ENCODE measurements at regions not wholly inside any gene's neighbourhood (a gene's known extent, or its start where the extent isn't known, plus 50 kb on each side); places are given as distances from the start of the nearest gene placed in this dataset.

DNA sequence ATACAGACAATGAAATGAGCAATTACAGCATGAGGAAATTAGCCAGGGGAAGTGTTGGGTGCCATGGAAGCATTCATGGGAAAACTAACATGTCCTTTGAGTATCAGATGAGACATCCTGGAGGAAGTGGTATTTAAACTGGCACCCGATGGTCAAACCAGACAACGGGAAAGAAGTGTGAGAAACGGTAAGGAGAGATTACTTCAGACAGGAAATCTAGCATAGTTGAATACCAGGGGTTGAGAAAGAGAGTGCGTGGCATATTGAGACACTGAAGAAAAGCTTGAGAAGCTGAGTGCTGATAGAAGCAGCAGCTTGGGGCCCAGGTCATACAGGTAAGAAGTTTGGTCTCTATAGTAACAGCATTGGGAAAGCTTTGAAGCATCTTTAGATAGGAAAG, 175.3 kb downstream of the C11orf87 start:
- DNase-seq (ENCODE audit: low spot score) (no peak), ATAC-seq (ENCODE audit: low FRiP score) (no peak)
- TF ChIP-seq, protein P1, sequence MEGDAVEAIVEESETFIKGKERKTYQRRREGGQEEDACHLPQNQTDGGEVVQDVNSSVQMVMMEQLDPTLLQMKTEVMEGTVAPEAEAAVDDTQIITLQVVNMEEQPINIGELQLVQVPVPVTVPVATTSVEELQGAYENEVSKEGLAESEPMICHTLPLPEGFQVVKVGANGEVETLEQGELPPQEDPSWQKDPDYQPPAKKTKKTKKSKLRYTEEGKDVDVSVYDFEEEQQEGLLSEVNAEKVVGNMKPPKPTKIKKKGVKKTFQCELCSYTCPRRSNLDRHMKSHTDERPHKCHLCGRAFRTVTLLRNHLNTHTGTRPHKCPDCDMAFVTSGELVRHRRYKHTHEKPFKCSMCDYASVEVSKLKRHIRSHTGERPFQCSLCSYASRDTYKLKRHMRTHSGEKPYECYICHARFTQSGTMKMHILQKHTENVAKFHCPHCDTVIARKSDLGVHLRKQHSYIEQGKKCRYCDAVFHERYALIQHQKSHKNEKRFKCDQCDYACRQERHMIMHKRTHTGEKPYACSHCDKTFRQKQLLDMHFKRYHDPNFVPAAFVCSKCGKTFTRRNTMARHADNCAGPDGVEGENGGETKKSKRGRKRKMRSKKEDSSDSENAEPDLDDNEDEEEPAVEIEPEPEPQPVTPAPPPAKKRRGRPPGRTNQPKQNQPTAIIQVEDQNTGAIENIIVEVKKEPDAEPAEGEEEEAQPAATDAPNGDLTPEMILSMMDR (IDR thresholded peaks at IDR 0.05), result no peak

DNA sequence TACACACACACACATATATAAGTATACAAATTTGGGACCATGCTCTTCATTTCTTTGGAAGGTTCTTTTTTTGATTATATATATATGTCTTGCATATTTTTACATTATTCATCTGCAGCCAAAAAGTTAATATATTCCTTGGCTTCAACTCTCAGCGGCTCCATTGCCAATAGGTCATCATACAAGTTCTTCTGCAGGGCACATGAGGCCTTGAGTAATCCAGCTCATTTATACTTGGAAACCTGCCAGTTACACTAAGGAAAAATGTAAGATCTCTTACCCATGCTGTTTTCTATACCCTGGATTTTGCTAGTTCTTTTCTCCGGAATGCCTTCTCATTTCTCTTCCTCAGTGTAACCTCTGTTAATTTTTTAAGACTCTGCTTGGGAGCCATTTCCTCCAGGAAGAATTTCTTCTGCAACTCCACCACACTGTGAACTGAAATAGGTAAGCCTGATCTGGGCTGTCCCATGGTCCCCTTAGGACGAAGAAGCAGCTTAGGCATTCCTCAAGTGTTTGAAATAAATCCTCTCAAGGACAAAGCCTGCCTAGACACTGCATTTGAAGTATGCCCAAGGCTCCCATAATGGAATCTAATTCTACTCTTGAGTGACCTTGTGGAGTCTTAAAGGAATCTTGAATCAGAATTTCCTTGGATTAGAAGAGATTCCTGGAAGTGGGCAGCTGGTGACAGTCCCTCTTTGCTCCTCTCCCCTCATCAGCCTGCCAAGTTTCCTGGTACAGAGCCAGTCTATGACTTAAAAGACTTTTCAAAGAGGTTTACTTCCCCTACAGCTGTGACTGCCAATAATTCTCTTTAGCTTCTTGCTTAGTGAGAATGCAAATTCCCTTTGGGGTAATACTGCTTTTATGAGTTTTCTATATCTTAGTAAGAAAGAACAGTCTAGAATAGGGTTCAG, 182.8 kb downstream of the C11orf87 start:
- ATAC-seq (ENCODE audit: low FRiP score), result no peak

GRCh38 chr11:109606256-109606655, 184.3 kb downstream of the C11orf87 start:
- ATAC-seq (ENCODE audit: low FRiP score) (no peak), DNase-seq (ENCODE audit: low spot score) (no peak)
- TF ChIP-seq, protein P1 (IDR thresholded peaks at IDR 0.05), result no peak

More for the DNA sequence above, 182.8 kb downstream of the C11orf87 start:
- TF ChIP-seq, protein P1 (IDR thresholded peaks at IDR 0.05), result no peak
- no peak for DNase-seq (ENCODE audit: low spot score)

- TF ChIP-seq, protein P1 (IDR thresholded peaks at IDR 0.05), result no peak
- DNase-seq (ENCODE audit: low spot score), result no peak
- no peak for ATAC-seq (ENCODE audit: low FRiP score)
These were observed 187.6 kb downstream of the C11orf87 start for GRCh38 chr11:109609454-109610185.

DNA sequence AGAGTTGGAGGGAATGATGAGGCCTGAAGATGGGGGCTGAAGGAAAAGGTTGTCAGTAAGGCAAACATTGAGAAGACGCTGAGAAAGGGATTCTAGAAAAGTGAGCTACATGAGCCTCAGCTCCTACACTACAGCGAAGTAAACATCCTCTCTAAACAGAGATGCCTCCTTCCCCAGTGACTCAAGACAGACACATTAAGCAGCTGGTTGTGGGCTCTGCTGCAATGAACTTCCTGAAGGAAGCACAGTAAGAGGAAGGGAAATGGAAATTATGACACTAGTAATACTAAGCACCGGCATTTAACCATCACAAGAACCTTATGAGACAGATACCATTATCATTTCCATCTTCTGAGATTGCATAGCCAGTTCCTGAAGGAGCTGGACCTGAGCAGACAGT, 190.5 kb downstream of the C11orf87 start:
- TF ChIP-seq, protein P1 (IDR thresholded peaks at IDR 0.05), result no peak
- ATAC-seq (ENCODE audit: low FRiP score), result no peak

DNA sequence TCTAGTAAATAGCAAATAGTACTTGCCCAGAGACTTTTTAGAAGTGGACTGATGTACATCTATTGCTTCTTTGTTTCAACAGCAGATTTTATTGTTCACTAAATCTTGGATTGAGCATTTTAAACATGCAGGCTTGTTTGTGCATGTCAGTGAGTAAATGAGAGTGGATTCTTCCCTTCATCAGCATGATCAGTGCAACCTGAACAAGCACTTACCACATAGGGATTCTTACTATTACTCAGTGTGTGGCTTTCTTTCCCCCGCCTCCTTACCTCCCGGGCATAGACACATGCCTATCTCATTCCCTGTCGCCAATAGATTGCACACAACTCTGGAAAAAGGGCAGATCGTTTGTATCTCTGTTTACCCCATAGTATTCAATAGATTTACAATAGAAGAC, 197.5 kb downstream of the C11orf87 start:
- no peak for DNase-seq (ENCODE audit: low spot score)
- TF ChIP-seq, protein P1 (IDR thresholded peaks at IDR 0.05), result no peak
- ATAC-seq (ENCODE audit: low FRiP score), result no peak

More for the DNA sequence above, 190.5 kb downstream of the C11orf87 start:
- no peak for DNase-seq (ENCODE audit: low spot score)

Measured in omental fat pad (tissue), 3 donors.